ENCODE measurements at regions not wholly inside any gene's neighbourhood (a gene's known extent, or its start where the extent isn't known, plus 50 kb on each side); places are given as distances from the start of the nearest gene placed in this dataset.

GRCh38 chr7:41481353-41481752 lies 221.5 kb downstream of the INHBA start:
- Histone ChIP-seq H3K27me3 (replicated peaks in 1 of 2; ENCODE audit: control insufficient read depth in 2 of 2, insufficient read depth in 2 of 2, low read length in 1 of 2) (no peaks in the 10 kb centered on the region), H4K20me1 (ENCODE audit: control insufficient read depth, insufficient read depth) (no peaks in the 10 kb centered on the region), H3K9me3 (replicated peaks; ENCODE audit: control insufficient read depth, insufficient read depth, low read length) (peaks cover 2% of the 10 kb centered on the region; the same call in 1 of the 3 replicates), H3K4me2 (ENCODE audit: control insufficient read depth, insufficient read depth) (no peak overlapping the region), H2AFZ (ENCODE audit: control insufficient read depth, low read depth, low read length) (no peak overlapping the region), H3K79me2 (ENCODE audit: control insufficient read depth, insufficient read depth, low read length) (no peaks in the 10 kb centered on the region), H3K4me1 (ENCODE audit: control insufficient read depth, insufficient read depth, low read length) (no peaks in the 10 kb centered on the region; the same call in 1 of the 2 replicates), H3K9ac (ENCODE audit: control insufficient read depth, insufficient read depth, low read length) (no peak overlapping the region), H3K27ac (ENCODE audit: control insufficient read depth, insufficient read depth) (no peak overlapping the region), H3K4me3 (no peak overlapping the region), H3K36me3 (ENCODE audit: control insufficient read depth in 2 of 2, insufficient read depth in 2 of 2, low read length in 1 of 2) (no peaks in the 10 kb centered on the region)
- intact Hi-C loops (cut with micrococcal nuclease; ENCODE audit: unreplicated experiment) (no loop called here), in situ Hi-C loops (cut with MboI) (no loop called here)
- DNase-seq (ENCODE audit: low read depth, low spot score): no peak
- ChIA-PET CTCF (no interaction called here), SMC1A (ENCODE audit: uncharacterized antibody, unreplicated experiment) (interaction anchor here (0.6 kb wide), 1 partner anchor 1913 kb away, joined by 3 read pairs; no protein-coding TSS in a partner anchor), POLR2A (no interaction called here), RAD21 (ENCODE audit: unreplicated experiment) (no interaction called here)
- BruUV-seq (replicated peaks): no TSS peak
- FAIRE-seq: no peak
- ATAC-seq: no peak
- TF ChIP-seq CBFB (IDR thresholded peaks at IDR 0.05; ENCODE audit: low read depth) (no peak), CHD2 (IDR thresholded peaks at IDR 0.05; ENCODE audit: borderline replicate concordance, low read depth, low read length) (no peak), HDAC6 (IDR thresholded peaks at IDR 0.05; ENCODE audit: unreplicated experiment) (no peak), RFX5 (IDR thresholded peaks at IDR 0.05; ENCODE audit: low read depth, low read length) (no peak)

- no peak overlapping the region for H3K4me3 ChIP-seq
- ChIA-PET CTCF (interaction anchor here (0.9 to 1.3 kb wide), 3 partner anchors 17 to 227 kb away, joined by 3 to 4 read pairs (median 3); no protein-coding TSS in a partner anchor), RAD21 (ENCODE audit: unreplicated experiment) (interaction anchor here (0.9 to 1.9 kb wide), 4 partner anchors 11 to 374 kb away, joined by 3 to 4 read pairs (median 4); no protein-coding TSS in a partner anchor), POLR2A (no interaction called here), SMC1A (ENCODE audit: uncharacterized antibody, unreplicated experiment) (interaction anchor here (0.6 to 1.7 kb wide), 10 partner anchors 16 to 512 kb away, joined by 3 to 7 read pairs (median 3); no protein-coding TSS in a partner anchor)
- FAIRE-seq: no peak
- H2AFZ ChIP-seq (ENCODE audit: control insufficient read depth, low read depth, low read length): peak overlapping the region; percentile 15; the same call in 1 of the 2 replicates
- DNase-seq (ENCODE audit: low read depth, low spot score): no peak
- ATAC-seq: peak; percentile 53
- intact Hi-C loops (cut with micrococcal nuclease; ENCODE audit: unreplicated experiment): loop anchor here (10.0 kb wide), 1 partner anchor 217 kb away; no protein-coding TSS in a partner anchor
- H3K36me3 ChIP-seq (ENCODE audit: control insufficient read depth in 2 of 2, insufficient read depth in 2 of 2, low read length in 1 of 2): no peaks in the 10 kb centered on the region
- no TSS peak for BruUV-seq (replicated peaks)
- no peaks in the 10 kb centered on the region for H3K27me3 ChIP-seq (replicated peaks in 1 of 2; ENCODE audit: control insufficient read depth in 2 of 2, insufficient read depth in 2 of 2, low read length in 1 of 2)
- H3K4me1 ChIP-seq (ENCODE audit: control insufficient read depth, insufficient read depth, low read length): no peaks in the 10 kb centered on the region; the same call in 1 of the 2 replicates
- in situ Hi-C loops (cut with MboI): no loop called here
- no peak overlapping the region for H3K9ac ChIP-seq (ENCODE audit: control insufficient read depth, insufficient read depth, low read length)
- H4K20me1 ChIP-seq (ENCODE audit: control insufficient read depth, insufficient read depth): no peaks in the 10 kb centered on the region
- peaks cover 2% of the 10 kb centered on the region; the same call in 1 of the 3 replicates for H3K9me3 ChIP-seq (replicated peaks; ENCODE audit: control insufficient read depth, insufficient read depth, low read length)
- TF ChIP-seq TCF7 (IDR thresholded peaks at IDR 0.05; ENCODE audit: borderline replicate concordance): peak; percentile 13; the same call in 1 of the 2 replicates
- no peak for TF ChIP-seq SMARCA5 (IDR thresholded peaks at IDR 0.05)
- TF ChIP-seq MEF2A (IDR thresholded peaks at IDR 0.05; ENCODE audit: insufficient read depth, low read depth, low read length): 0 out of 2 replicates have a peak, but pooled peaks have one; percentile 10
- no peak for TF ChIP-seq TARDBP (IDR thresholded peaks at IDR 0.05; ENCODE audit: borderline replicate concordance)
- TF ChIP-seq RELB (IDR thresholded peaks at IDR 0.05; ENCODE audit: low read depth): peak; percentile 15; the same call in 1 of the 2 replicates
- no peak for TF ChIP-seq MYB (IDR thresholded peaks at IDR 0.05; ENCODE audit: borderline replicate concordance, low read depth, low read length)
- 0 out of 2 replicates have a peak, but pooled peaks have one; percentile 5 for TF ChIP-seq SPI1 (IDR thresholded peaks at IDR 0.05; ENCODE audit: borderline replicate concordance, insufficient read depth, low read depth, low read length)
- TF ChIP-seq JUNB (IDR thresholded peaks at IDR 0.05): peak; percentile 71
- TF ChIP-seq YBX1 (IDR thresholded peaks at IDR 0.05): no peak
- TF ChIP-seq NFIC (IDR thresholded peaks at IDR 0.05; ENCODE audit: low read depth, low read length): peak; percentile 71
- no peak for TF ChIP-seq NR2C2 (IDR thresholded peaks at IDR 0.05; ENCODE audit: borderline replicate concordance, control insufficient read depth, insufficient read length, low read depth)
- TF ChIP-seq DPF2 (IDR thresholded peaks at IDR 0.05): no peak
- no peak for TF ChIP-seq ATF7 (IDR thresholded peaks at IDR 0.05; ENCODE audit: low read depth)
- H3K4me2 ChIP-seq (ENCODE audit: control insufficient read depth, insufficient read depth): no peak overlapping the region; the same call in 1 of the 2 replicates
- no peaks in the 10 kb centered on the region for H3K79me2 ChIP-seq (ENCODE audit: control insufficient read depth, insufficient read depth, low read length)
- no peak overlapping the region for H3K27ac ChIP-seq (ENCODE audit: control insufficient read depth, insufficient read depth)
- WGBS (ENCODE audit: insufficient coverage, insufficient replicate concordance, low lambda C conversion rate, missing lambda C conversion rate): 1% methylated on average over 3 of the region's 3 CpGs
Observed at GRCh38 chr7:41478187-41478586, 224.7 kb downstream of the INHBA start.

All from GM12878 (cell line).